ENCODE measurements at regions not wholly inside any gene's neighbourhood (a gene's known extent, or its start where the extent isn't known, plus 50 kb on each side); places are given as distances from the start of the nearest gene placed in this dataset.

DNA sequence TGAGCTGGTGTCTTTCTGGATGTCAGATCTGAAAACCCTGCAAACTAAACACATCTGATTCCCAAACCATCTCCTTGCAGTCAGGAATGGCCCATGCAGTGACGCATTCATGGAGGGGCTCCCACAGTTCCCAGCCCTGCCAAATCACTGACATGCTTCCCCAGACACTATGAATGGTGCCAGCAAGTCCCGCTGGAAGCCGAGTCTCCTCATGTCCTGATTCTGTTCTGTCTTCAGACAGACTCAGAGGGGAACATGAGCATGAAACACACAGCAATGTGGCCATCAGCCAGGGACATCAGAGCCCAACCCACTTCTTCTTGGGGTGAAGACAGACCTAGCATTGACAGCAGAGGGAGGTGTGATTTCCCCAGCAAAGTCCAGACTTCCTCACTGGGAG lies 83.7 kb downstream of the TTC32 start:
- no peak for DNase-seq
- no peak overlapping the region for H3K4ac ChIP-seq (ENCODE audit: low read depth, low read length)
- no peaks in the 10 kb centered on the region for H3K23me2 ChIP-seq (ENCODE audit: insufficient read length, low read depth, low read length, poor library complexity, severe bottlenecking)
- H3K56ac ChIP-seq (ENCODE audit: insufficient read length, low read depth, low read length) = no peak overlapping the region
- H3T11ph ChIP-seq (ENCODE audit: low read length) = no peak overlapping the region
- Mint-ChIP-seq H3K4me3 (no peak overlapping the region), H3K4me1 (no peaks in the 10 kb centered on the region), H3K9me3 (no peaks in the 10 kb centered on the region), H3K36me3 (ENCODE audit: insufficient read depth in 1 of 3, low read depth in 3 of 3) (no peaks in the 10 kb centered on the region), H3K27ac (no peak overlapping the region), H3K27me3 (ENCODE audit: low read depth) (peaks cover 3% of the 10 kb centered on the region; the same call in 1 of the 2 replicates)
- no peak overlapping the region for H4K5ac ChIP-seq (ENCODE audit: insufficient read length, low read depth, low read length)
- H2BK12ac ChIP-seq (ENCODE audit: insufficient read length, low read depth, low read length) = no peak overlapping the region
- no peak overlapping the region for H3K18ac ChIP-seq (ENCODE audit: insufficient read length, low read depth, low read length)
- TF ChIP-seq, protein P1, sequence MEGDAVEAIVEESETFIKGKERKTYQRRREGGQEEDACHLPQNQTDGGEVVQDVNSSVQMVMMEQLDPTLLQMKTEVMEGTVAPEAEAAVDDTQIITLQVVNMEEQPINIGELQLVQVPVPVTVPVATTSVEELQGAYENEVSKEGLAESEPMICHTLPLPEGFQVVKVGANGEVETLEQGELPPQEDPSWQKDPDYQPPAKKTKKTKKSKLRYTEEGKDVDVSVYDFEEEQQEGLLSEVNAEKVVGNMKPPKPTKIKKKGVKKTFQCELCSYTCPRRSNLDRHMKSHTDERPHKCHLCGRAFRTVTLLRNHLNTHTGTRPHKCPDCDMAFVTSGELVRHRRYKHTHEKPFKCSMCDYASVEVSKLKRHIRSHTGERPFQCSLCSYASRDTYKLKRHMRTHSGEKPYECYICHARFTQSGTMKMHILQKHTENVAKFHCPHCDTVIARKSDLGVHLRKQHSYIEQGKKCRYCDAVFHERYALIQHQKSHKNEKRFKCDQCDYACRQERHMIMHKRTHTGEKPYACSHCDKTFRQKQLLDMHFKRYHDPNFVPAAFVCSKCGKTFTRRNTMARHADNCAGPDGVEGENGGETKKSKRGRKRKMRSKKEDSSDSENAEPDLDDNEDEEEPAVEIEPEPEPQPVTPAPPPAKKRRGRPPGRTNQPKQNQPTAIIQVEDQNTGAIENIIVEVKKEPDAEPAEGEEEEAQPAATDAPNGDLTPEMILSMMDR (conservative IDR thresholded peaks at IDR 0.05) = no peak
- H3K27me3 ChIP-seq (ENCODE audit: insufficient read depth, low read length) = no peaks in the 10 kb centered on the region
- no peak overlapping the region for H4K91ac ChIP-seq (ENCODE audit: insufficient read length, low read depth, low read length)
- no peak overlapping the region for H2BK15ac ChIP-seq (ENCODE audit: low read depth, low read length)
- H2AK5ac ChIP-seq (ENCODE audit: insufficient read length, low read length) = no peak overlapping the region
- H3K9ac ChIP-seq (ENCODE audit: extremely low read depth, insufficient read length, low read length) = no peak overlapping the region
- H3K23ac ChIP-seq (ENCODE audit: insufficient read length, low read depth, low read length) = no peak overlapping the region
- H4K8ac ChIP-seq (replicated peaks; ENCODE audit: insufficient read length, low read depth, low read length) = no peak overlapping the region
- H2AFZ ChIP-seq (ENCODE audit: low read length) = no peak overlapping the region
- H3K79me2 ChIP-seq (ENCODE audit: insufficient read depth, low read length) = no peaks in the 10 kb centered on the region
- peaks cover 3% of the 10 kb centered on the region for H4K20me1 ChIP-seq (ENCODE audit: control insufficient read depth, insufficient read depth, insufficient read length)
- H3K4me1 ChIP-seq (ENCODE audit: insufficient read depth, low read length) = no peaks in the 10 kb centered on the region
- H3K14ac ChIP-seq (ENCODE audit: insufficient read depth, low read length) = no peak overlapping the region
- no peak overlapping the region for H2BK20ac ChIP-seq (ENCODE audit: low read depth, low read length, poor library complexity, severe bottlenecking)
- H3K79me1 ChIP-seq (ENCODE audit: insufficient read depth, low read depth, low read length, poor library complexity, severe bottlenecking) = no peaks in the 10 kb centered on the region
- no peak overlapping the region for H2BK120ac ChIP-seq (ENCODE audit: low read depth, low read length, poor library complexity, severe bottlenecking)
- H3K9me3 ChIP-seq (ENCODE audit: control insufficient read depth, low read depth, low read length) = no peaks in the 10 kb centered on the region
- WGBS (ENCODE audit: extremely low coverage, insufficient read length, low lambda C conversion rate) = no CpG with 5 or more reads among the region's 3 CpGs
- H3K27ac ChIP-seq (ENCODE audit: insufficient read length, low read depth, low read length) = no peak overlapping the region
- H2BK5ac ChIP-seq (ENCODE audit: insufficient read length, low read length) = no peak overlapping the region
- H3K4me2 ChIP-seq (ENCODE audit: insufficient read depth, insufficient read length, low read length) = no peak overlapping the region

All from H9 (cell line).